ENCODE measurements at regions not wholly inside any gene's neighbourhood (a gene's known extent, or its start where the extent isn't known, plus 50 kb on each side); places are given as distances from the start of the nearest gene placed in this dataset.

GRCh38 chr3:74124782-74125181, 489.7 kb downstream of the CNTN3 start:
- Histone ChIP-seq H3K4me3 (no peak overlapping the region), H3K9me3 (replicated peaks; ENCODE audit: control insufficient read depth, insufficient read depth, low read length) (no peaks in the 10 kb centered on the region), H3K4me2 (ENCODE audit: control insufficient read depth, insufficient read depth) (no peak overlapping the region), H3K36me3 (ENCODE audit: control insufficient read depth in 2 of 2, insufficient read depth in 2 of 2, low read length in 1 of 2) (no peaks in the 10 kb centered on the region), H3K79me2 (ENCODE audit: control insufficient read depth, insufficient read depth, low read length) (no peaks in the 10 kb centered on the region), H3K27me3 (replicated peaks in 1 of 2; ENCODE audit: control insufficient read depth in 2 of 2, insufficient read depth in 2 of 2, low read length in 1 of 2) (no peaks in the 10 kb centered on the region), H3K27ac (ENCODE audit: control insufficient read depth, insufficient read depth) (no peak overlapping the region), H4K20me1 (ENCODE audit: control insufficient read depth, insufficient read depth) (no peaks in the 10 kb centered on the region), H2AFZ (ENCODE audit: control insufficient read depth, low read depth, low read length) (no peak overlapping the region), H3K4me1 (ENCODE audit: control insufficient read depth, insufficient read depth, low read length) (no peaks in the 10 kb centered on the region), H3K9ac (ENCODE audit: control insufficient read depth, insufficient read depth, low read length) (no peak overlapping the region)
- DNase-seq (ENCODE audit: low read depth, low spot score) (no peak), ATAC-seq (no peak), FAIRE-seq (no peak)
- intact Hi-C loops (cut with micrococcal nuclease; ENCODE audit: unreplicated experiment) (no loop called here), in situ Hi-C loops (cut with MboI) (no loop called here)
- ChIA-PET SMC1A (ENCODE audit: uncharacterized antibody, unreplicated experiment) (no interaction called here), CTCF (interaction anchor here (0.6 kb wide), 1 partner anchor 986 kb away, joined by 3 read pairs; no protein-coding TSS in a partner anchor), RAD21 (ENCODE audit: unreplicated experiment) (no interaction called here), POLR2A (no interaction called here)
- TF ChIP-seq PAX8 (IDR thresholded peaks at IDR 0.05), result no peak
- no peak for TF ChIP-seq PAX5 (IDR thresholded peaks at IDR 0.05; ENCODE audit: borderline replicate concordance, low read depth, low read length)
- TF ChIP-seq PBX3 (IDR thresholded peaks at IDR 0.05; ENCODE audit: insufficient replicate concordance, low read depth, low read length), result no peak
- TF ChIP-seq ZSCAN29 (IDR thresholded peaks at IDR 0.05), result no peak
- no peak for TF ChIP-seq SP1 (IDR thresholded peaks at IDR 0.05; ENCODE audit: low read depth, low read length)
- no peak for TF ChIP-seq ZNF592 (IDR thresholded peaks at IDR 0.05)
- no peak for TF ChIP-seq CHD2 (IDR thresholded peaks at IDR 0.05; ENCODE audit: borderline replicate concordance, low read depth, low read length)
- no peak for TF ChIP-seq JUNB (IDR thresholded peaks at IDR 0.05)
- TF ChIP-seq YY1 (IDR thresholded peaks at IDR 0.05; ENCODE audit: low read depth, low read length), result no peak
- TF ChIP-seq ZNF622 (IDR thresholded peaks at IDR 0.05), result no peak
- TF ChIP-seq TCF12 (IDR thresholded peaks at IDR 0.05; ENCODE audit: low read depth, low read length), result no peak
- BruUV-seq (replicated peaks), result no TSS peak
- WGBS (ENCODE audit: insufficient coverage, insufficient replicate concordance, low lambda C conversion rate, missing lambda C conversion rate), result 23% methylated on average over 7 of the region's 7 CpGs

Data from GM12878 (cell line).